ENCODE measurements at regions not wholly inside any gene's neighbourhood (a gene's known extent, or its start where the extent isn't known, plus 50 kb on each side); places are given as distances from the start of the nearest gene placed in this dataset.

DNA sequence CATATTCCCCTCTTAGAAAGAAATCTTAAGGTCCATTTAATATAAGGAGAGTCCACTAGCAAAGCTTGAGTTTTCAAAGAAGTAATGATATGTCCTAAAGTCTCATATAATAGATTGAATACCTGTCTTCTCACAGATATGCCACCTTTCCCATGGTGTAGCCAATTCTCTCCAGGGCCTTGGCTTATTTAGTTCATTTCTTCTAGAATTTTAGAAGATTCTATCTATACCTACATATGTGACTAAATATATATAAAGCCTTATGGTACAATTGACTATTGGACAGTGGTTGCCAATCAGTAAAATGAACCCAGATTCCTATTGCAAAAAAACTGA lies 370.7 kb upstream of the MAF start:
- no peaks in the 10 kb centered on the region for H3K4me1 Mint-ChIP-seq
- no peaks in the 10 kb centered on the region for H3K36me3 Mint-ChIP-seq
- peaks cover under 1% of the 10 kb centered on the region for H3K27me3 Mint-ChIP-seq (ENCODE audit: low read depth)
- TF ChIP-seq, protein P1, sequence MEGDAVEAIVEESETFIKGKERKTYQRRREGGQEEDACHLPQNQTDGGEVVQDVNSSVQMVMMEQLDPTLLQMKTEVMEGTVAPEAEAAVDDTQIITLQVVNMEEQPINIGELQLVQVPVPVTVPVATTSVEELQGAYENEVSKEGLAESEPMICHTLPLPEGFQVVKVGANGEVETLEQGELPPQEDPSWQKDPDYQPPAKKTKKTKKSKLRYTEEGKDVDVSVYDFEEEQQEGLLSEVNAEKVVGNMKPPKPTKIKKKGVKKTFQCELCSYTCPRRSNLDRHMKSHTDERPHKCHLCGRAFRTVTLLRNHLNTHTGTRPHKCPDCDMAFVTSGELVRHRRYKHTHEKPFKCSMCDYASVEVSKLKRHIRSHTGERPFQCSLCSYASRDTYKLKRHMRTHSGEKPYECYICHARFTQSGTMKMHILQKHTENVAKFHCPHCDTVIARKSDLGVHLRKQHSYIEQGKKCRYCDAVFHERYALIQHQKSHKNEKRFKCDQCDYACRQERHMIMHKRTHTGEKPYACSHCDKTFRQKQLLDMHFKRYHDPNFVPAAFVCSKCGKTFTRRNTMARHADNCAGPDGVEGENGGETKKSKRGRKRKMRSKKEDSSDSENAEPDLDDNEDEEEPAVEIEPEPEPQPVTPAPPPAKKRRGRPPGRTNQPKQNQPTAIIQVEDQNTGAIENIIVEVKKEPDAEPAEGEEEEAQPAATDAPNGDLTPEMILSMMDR (IDR thresholded peaks at IDR 0.05; ENCODE audit: unreplicated experiment) = no peak
- no peak for DNase-seq (ENCODE audit: low spot score in 2 of 2, unreplicated experiment in 2 of 2)
- H3K9me3 Mint-ChIP-seq = no peaks in the 10 kb centered on the region
- no peak overlapping the region for H3K4me3 Mint-ChIP-seq
- no peak overlapping the region for H3K27ac Mint-ChIP-seq

DNA sequence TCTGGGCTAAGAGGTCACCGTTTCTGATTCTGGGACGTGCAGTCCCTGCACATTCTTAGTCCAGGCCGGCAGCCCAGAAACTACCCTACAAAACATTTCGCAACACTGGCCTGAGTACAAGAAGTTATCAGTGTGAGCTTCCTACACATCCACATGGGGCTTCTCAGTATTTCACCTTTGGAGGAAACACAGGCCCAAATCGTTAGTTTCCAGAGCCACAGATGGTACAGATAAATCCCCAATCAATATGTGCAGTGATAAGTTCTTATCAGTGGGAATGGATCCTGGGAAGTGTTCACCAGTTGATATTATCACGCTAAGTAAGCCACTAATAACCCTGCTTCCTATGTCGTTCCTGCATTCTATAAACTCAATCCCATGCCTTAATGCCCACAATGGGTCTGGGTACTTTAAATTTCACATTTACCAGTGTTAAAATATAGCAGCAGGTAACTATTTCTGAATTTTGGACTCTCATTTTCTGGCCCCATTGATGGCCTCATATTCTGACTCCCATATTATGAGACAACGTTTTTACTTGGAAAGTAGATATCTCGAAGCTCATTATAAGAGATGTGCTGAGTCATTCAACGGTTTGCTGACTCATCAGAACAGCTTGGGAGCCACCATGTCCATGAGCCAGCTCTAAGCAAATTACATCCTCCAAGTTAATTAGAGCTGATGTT lies 370.2 kb upstream of the MAF start:
- TF ChIP-seq, protein P1 (IDR thresholded peaks at IDR 0.05; ENCODE audit: unreplicated experiment) = no peak
- H3K4me3 Mint-ChIP-seq = no peak overlapping the region
- no peaks in the 10 kb centered on the region for H3K9me3 Mint-ChIP-seq
- H3K27me3 Mint-ChIP-seq (ENCODE audit: low read depth) = peaks cover 4% of the 10 kb centered on the region
- H3K36me3 Mint-ChIP-seq = no peaks in the 10 kb centered on the region
- H3K27ac Mint-ChIP-seq = no peak overlapping the region
- no peaks in the 10 kb centered on the region for H3K4me1 Mint-ChIP-seq
- DNase-seq (ENCODE audit: low spot score in 2 of 2, unreplicated experiment in 2 of 2) = no peak

DNA sequence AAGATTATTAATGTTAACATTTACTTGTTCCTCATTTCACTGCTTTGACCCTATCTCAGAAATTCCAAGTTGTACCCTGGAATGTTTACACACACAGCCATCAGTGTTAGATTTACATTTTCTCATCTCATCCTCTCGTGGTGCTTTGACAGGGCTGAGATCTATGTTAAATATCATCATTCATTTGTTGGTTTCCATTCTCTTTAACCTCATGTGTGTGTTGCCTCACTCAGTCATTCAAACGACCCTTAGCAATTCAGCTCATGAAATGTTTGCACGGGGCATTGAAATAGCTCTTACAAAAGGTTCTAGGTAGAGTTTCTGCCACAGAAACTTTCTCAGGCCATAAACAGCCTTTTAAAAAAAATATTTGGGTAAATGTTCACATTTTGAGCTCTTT lies 369.6 kb upstream of the MAF start:
- TF ChIP-seq, protein P1 (IDR thresholded peaks at IDR 0.05; ENCODE audit: unreplicated experiment) = no peak

DNA sequence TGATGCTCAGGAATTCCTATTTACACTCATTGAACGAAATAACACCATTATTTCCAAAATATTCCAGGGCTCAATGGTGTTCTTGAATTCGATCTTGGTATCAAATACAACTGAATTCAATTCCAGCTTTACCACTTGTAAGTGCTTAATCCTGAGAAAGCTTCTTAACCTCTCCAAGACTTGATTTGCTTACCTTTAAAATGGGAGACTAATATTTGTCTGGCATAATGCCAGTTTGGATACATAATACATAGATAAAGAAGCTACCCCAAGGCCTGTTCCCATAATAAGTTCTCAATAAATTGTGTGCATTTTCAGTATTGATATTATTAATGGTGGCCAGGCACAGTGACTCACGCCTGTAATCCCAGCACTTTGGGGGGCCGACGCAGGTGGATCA lies 368.9 kb upstream of the MAF start:
- Mint-ChIP-seq H3K4me1 (no peaks in the 10 kb centered on the region), H3K27me3 (ENCODE audit: low read depth) (peaks cover 10% of the 10 kb centered on the region), H3K36me3 (no peaks in the 10 kb centered on the region), H3K27ac (no peak overlapping the region), H3K4me3 (no peak overlapping the region), H3K9me3 (no peaks in the 10 kb centered on the region)
- TF ChIP-seq, protein P1 (IDR thresholded peaks at IDR 0.05; ENCODE audit: unreplicated experiment) = no peak
- DNase-seq (ENCODE audit: low spot score in 2 of 2, unreplicated experiment in 2 of 2) = no peak

More for the DNA sequence above, 369.6 kb upstream of the MAF start:
- Mint-ChIP-seq H3K36me3 (no peaks in the 10 kb centered on the region), H3K4me3 (no peak overlapping the region), H3K4me1 (no peaks in the 10 kb centered on the region), H3K27ac (no peak overlapping the region), H3K27me3 (ENCODE audit: low read depth) (peaks cover 5% of the 10 kb centered on the region), H3K9me3 (no peaks in the 10 kb centered on the region)
- no peak for DNase-seq (ENCODE audit: low spot score in 2 of 2, unreplicated experiment in 2 of 2)

DNA sequence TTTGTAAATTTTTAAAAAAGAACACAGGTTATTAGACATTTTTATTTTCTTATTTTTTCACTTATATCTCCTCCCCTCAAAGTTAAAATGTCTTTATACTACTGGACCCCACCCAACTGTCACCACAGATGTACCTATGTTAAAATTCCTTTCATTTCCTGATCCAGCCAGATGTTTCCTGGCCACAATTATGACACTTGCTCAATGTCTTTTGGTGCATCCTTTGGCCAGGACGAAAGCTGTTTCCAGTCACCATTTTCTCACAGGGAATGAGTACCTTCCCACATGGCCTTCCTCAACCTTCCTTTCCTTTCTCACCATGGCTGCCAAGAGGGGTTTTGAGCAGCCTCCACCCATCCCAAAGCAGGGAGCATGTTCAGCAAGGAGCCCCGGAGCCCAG lies 365.7 kb upstream of the MAF start:
- DNase-seq (ENCODE audit: low spot score in 2 of 2, unreplicated experiment in 2 of 2) = no peak
- no peaks in the 10 kb centered on the region for H3K36me3 Mint-ChIP-seq
- no peak overlapping the region for H3K27ac Mint-ChIP-seq
- peaks cover 22% of the 10 kb centered on the region for H3K27me3 Mint-ChIP-seq (ENCODE audit: low read depth)
- TF ChIP-seq, protein P1 (IDR thresholded peaks at IDR 0.05; ENCODE audit: unreplicated experiment) = no peak
- no peak overlapping the region for H3K4me3 Mint-ChIP-seq
- H3K9me3 Mint-ChIP-seq = no peaks in the 10 kb centered on the region
- no peaks in the 10 kb centered on the region for H3K4me1 Mint-ChIP-seq

DNA sequence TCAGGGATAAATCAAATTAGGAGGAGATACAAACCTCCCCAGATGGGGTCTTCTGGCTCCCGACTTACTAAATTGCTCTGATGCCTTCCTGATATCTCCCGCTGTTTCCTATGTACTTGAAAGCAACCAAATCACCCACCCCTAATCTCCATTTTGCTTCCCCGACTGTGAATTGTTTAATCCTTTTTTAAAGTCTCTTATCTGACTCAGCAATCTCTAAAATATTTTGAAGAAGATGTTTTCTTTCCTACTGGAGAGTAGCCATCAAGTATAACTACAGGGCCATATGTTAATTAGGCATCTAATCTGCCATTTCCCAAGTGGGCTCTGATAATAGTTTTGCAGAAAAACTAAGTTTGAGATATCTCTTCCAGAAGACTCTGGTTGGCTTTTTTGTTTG lies 365.2 kb upstream of the MAF start:
- H3K9me3 Mint-ChIP-seq = no peaks in the 10 kb centered on the region

More for the DNA sequence above, 365.2 kb upstream of the MAF start:
- TF ChIP-seq, protein P1 (IDR thresholded peaks at IDR 0.05; ENCODE audit: unreplicated experiment) = no peak
- DNase-seq (ENCODE audit: low spot score in 2 of 2, unreplicated experiment in 2 of 2) = no peak
- Mint-ChIP-seq H3K27ac (no peak overlapping the region), H3K4me3 (no peak overlapping the region), H3K4me1 (no peaks in the 10 kb centered on the region), H3K27me3 (ENCODE audit: low read depth) (peaks cover 26% of the 10 kb centered on the region), H3K36me3 (no peaks in the 10 kb centered on the region)
